BLaER1 (cell line): ENCODE measurements at regions not wholly inside any gene's neighbourhood (a gene's known extent, or its start where the extent isn't known, plus 50 kb on each side); places are given as distances from the start of the nearest gene placed in this dataset.

Experiments used
- H3K27ac ChIP-seq: shearing (Covaris generic); formaldehyde crosslinking; 2 replicates; pipeline ENCODE4 v1.8.1; 2022
- H3K27me3 ChIP-seq: shearing (Covaris generic); formaldehyde crosslinking; 2 replicates; pipeline ENCODE4 v1.8.1; 2022
- H3K36me3 ChIP-seq: shearing (Covaris generic); formaldehyde crosslinking; 2 replicates; pipeline ENCODE4 v1.8.1; 2022
- H3K4me1 ChIP-seq: shearing (Covaris generic); formaldehyde crosslinking; 2 replicates; pipeline ENCODE4 v1.8.1; 2022
- H3K4me2 ChIP-seq: shearing (Covaris generic); formaldehyde crosslinking; 2 replicates; pipeline ENCODE4 v1.8.1; 2022
- H3K4me3 ChIP-seq: shearing (Covaris generic); formaldehyde crosslinking; 2 replicates; pipeline ENCODE4 v1.8.1; 2022
- H3K9ac ChIP-seq: shearing (Covaris generic); formaldehyde crosslinking; 2 replicates; pipeline ENCODE4 v1.8.1; 2022
- H3K9me3 ChIP-seq: shearing (Covaris generic); formaldehyde crosslinking; 2 replicates; pipeline ENCODE4 v1.8.1; 2022
- H4K20me1 ChIP-seq: shearing (Covaris generic); formaldehyde crosslinking; 2 replicates; pipeline ENCODE4 v1.8.1; 2022
- Cebpa-rat ChIP-seq: shearing (Covaris generic); IDR thresholded peaks from 2 replicates; pipeline ENCODE4 v1.8.1; 2022

DNA sequence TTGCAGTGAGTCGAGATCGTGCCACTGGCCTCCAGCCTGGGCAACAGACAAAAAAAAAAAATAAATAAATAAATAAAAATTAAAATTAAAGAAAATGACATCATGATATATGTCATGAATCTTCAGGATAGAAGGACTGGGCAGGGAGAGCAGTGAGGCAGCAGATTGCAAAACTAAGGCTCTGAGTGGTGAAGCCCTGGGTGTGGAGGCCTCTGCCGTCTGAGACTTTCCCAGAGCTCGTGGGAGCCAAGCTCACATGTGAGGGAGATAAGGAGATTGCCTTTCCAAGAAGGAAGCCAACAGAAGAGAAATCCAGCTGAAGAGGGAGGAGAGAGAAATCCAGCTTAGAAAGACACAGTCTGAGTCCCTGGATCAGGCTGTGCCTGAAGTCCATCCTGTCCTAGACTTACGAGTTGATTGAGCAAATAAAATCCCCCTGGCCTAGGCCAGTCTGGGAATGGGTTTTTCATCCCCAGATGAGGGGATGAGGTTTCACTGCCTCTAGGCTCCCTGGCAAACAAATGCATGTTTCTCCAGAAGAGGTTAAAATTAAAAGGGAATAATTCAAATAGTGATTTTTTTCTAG, 142.0 kb upstream of the IGSF21 start:
- H3K27ac ChIP-seq: no peak overlapping the region
- no peak overlapping the region for H3K4me3 ChIP-seq
- H4K20me1 ChIP-seq: no peaks in the 10 kb centered on the region

GRCh38 chr1:17966341-17966740, 141.3 kb upstream of the IGSF21 start:
- peaks cover 21% of the 10 kb centered on the region for H3K4me1 ChIP-seq
- H3K36me3 ChIP-seq: no peaks in the 10 kb centered on the region
- TF ChIP-seq Cebpa-rat: no peak

More for the DNA sequence above, 142.0 kb upstream of the IGSF21 start:
- Histone ChIP-seq H3K27me3 (no peaks in the 10 kb centered on the region), H3K4me1 (peaks cover 13% of the 10 kb centered on the region), H3K9me3 (no peaks in the 10 kb centered on the region), H3K9ac (no peak overlapping the region), H3K4me2 (0 out of 2 replicates have a peak overlapping the region, but pooled peaks have one; percentile 4), H3K36me3 (no peaks in the 10 kb centered on the region)
- TF ChIP-seq Cebpa-rat: no peak

DNA sequence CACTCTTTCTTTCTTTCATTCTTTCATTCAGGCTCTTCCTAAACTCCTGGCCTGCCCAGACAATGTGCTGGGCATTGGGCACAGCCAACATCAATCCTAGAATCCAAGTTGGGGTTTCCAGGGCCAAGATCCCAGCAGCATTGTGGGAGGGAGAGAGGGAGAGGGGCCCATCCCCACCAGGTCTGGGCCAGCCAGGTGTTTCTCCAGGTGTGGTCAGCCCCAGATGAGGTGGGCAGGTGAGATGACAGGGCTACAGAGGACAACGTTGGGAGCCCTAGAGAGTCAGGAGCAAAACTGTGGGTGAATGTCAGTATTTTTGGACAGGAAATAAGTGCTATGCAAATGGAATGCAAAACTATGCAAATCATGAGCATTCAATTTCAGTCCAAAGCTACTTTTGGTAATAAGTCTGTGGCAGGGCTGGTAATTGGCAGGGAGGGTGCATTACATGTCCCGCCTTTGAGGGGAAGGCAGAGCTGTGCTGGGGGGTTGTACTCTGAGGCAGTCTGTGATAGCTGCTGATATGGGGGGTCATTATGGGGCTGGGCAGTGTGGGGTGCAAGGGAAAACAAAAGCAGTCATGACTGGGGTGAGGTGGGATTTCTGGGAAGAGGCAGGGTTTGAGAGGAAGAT, 139.9 kb upstream of the IGSF21 start:
- H3K9ac ChIP-seq: no peak overlapping the region
- no peaks in the 10 kb centered on the region for H3K9me3 ChIP-seq
- no peaks in the 10 kb centered on the region for H3K27me3 ChIP-seq
- peaks cover 25% of the 10 kb centered on the region for H3K4me1 ChIP-seq
- no peak overlapping the region for H3K4me3 ChIP-seq
- H3K36me3 ChIP-seq: no peaks in the 10 kb centered on the region
- H4K20me1 ChIP-seq: no peaks in the 10 kb centered on the region
- H3K27ac ChIP-seq: no peak overlapping the region
- H3K4me2 ChIP-seq: no peak overlapping the region
- no peak for TF ChIP-seq Cebpa-rat

More at GRCh38 chr1:17966341-17966740, 141.3 kb upstream of the IGSF21 start:
- Histone ChIP-seq H4K20me1 (no peaks in the 10 kb centered on the region), H3K4me3 (no peak overlapping the region), H3K9me3 (no peaks in the 10 kb centered on the region), H3K27me3 (no peaks in the 10 kb centered on the region), H3K27ac (no peak overlapping the region), H3K9ac (no peak overlapping the region), H3K4me2 (no peak overlapping the region)

- Histone ChIP-seq H3K4me1 (peaks cover 16% of the 10 kb centered on the region), H3K4me3 (no peak overlapping the region), H3K36me3 (no peaks in the 10 kb centered on the region), H3K27me3 (no peaks in the 10 kb centered on the region), H3K27ac (no peak overlapping the region), H3K9ac (no peak overlapping the region), H4K20me1 (no peaks in the 10 kb centered on the region), H3K9me3 (no peaks in the 10 kb centered on the region), H3K4me2 (peak overlapping the region; percentile 61)
- no peak for TF ChIP-seq Cebpa-rat
Observed at GRCh38 chr1:17970757-17971156, 136.8 kb upstream of the IGSF21 start.

GRCh38 chr1:17973694-17974093, 133.9 kb upstream of the IGSF21 start:
- no peak overlapping the region for H3K9ac ChIP-seq
- no peaks in the 10 kb centered on the region for H3K9me3 ChIP-seq
- no peaks in the 10 kb centered on the region for H3K27me3 ChIP-seq
- H4K20me1 ChIP-seq: no peaks in the 10 kb centered on the region
- H3K27ac ChIP-seq: no peak overlapping the region
- H3K36me3 ChIP-seq: no peaks in the 10 kb centered on the region
- H3K4me3 ChIP-seq: no peak overlapping the region
- no peak overlapping the region for H3K4me2 ChIP-seq
- H3K4me1 ChIP-seq: peaks cover 40% of the 10 kb centered on the region
- TF ChIP-seq Cebpa-rat: no peak

DNA sequence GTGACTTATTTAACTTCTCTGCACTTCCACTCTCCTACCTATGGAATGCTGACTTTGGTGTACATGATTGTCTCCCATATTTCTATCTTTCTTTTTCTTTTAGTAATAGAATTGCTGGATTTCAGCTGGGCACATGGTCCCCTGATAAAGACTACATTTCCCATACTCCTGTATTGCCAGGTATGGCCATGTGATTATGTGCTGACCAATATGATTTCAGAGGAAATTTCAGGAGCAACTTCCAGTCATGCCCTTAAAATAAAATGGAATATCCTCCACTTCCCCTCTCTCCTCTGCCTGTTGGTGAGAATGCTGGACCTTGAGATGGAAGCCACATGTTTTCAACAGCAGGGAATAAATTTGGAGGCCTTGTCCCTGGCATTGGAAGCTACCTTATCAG, 130.7 kb upstream of the IGSF21 start:
- no peak overlapping the region; the same call in 1 of the 2 replicates for H3K27ac ChIP-seq
- no peak for TF ChIP-seq Cebpa-rat
- no peak overlapping the region for H3K4me3 ChIP-seq
- no peaks in the 10 kb centered on the region for H3K9me3 ChIP-seq
- H3K4me2 ChIP-seq: peak overlapping the region; percentile 69
- H3K9ac ChIP-seq: no peak overlapping the region
- no peaks in the 10 kb centered on the region for H3K36me3 ChIP-seq
- no peaks in the 10 kb centered on the region for H4K20me1 ChIP-seq
- peaks cover 36% of the 10 kb centered on the region for H3K4me1 ChIP-seq
- no peaks in the 10 kb centered on the region for H3K27me3 ChIP-seq

DNA sequence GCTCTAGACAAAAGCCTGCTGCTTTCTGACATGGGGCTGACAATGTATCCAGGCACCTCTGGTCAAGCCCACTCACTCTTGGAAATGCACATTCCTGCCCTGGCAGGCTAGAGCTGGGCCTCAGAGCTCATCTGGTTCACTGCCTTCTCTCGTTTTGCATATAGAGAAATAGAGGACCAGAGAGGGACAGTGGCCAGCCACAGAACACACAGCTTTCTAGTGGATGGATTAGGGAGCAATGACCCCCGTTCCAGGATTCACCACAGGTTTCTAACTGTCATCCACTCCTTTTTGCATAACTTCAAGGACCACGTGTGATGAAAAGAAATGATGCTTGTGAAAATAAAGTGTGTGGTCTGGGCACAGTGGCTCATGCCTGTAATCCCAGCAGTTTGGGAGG, 129.6 kb upstream of the IGSF21 start:
- Histone ChIP-seq H3K9ac (peak overlapping the region; percentile 18; the same call in 1 of the 2 replicates), H3K27ac (0 out of 2 replicates have a peak overlapping the region, but pooled peaks have one; percentile 61), H3K4me2 (peak overlapping the region; percentile 69), H3K9me3 (no peaks in the 10 kb centered on the region), H3K4me1 (peaks cover 36% of the 10 kb centered on the region), H3K4me3 (no peak overlapping the region), H3K27me3 (no peaks in the 10 kb centered on the region), H4K20me1 (no peaks in the 10 kb centered on the region), H3K36me3 (no peaks in the 10 kb centered on the region)
- 0 out of 2 replicates have a peak, but pooled peaks have one; percentile 61 for TF ChIP-seq Cebpa-rat

- no peak overlapping the region for H3K27ac ChIP-seq
- H3K27me3 ChIP-seq: no peaks in the 10 kb centered on the region
- H3K4me1 ChIP-seq: peaks cover 36% of the 10 kb centered on the region
- no peaks in the 10 kb centered on the region for H3K36me3 ChIP-seq
- H3K4me3 ChIP-seq: no peak overlapping the region
- no peak for TF ChIP-seq Cebpa-rat
- no peaks in the 10 kb centered on the region for H4K20me1 ChIP-seq
- no peak overlapping the region for H3K9ac ChIP-seq
- H3K9me3 ChIP-seq: no peaks in the 10 kb centered on the region
- peak overlapping the region; percentile 13; the same call in 1 of the 2 replicates for H3K4me2 ChIP-seq
Observed at GRCh38 chr1:17979815-17980214, 127.8 kb upstream of the IGSF21 start.

DNA sequence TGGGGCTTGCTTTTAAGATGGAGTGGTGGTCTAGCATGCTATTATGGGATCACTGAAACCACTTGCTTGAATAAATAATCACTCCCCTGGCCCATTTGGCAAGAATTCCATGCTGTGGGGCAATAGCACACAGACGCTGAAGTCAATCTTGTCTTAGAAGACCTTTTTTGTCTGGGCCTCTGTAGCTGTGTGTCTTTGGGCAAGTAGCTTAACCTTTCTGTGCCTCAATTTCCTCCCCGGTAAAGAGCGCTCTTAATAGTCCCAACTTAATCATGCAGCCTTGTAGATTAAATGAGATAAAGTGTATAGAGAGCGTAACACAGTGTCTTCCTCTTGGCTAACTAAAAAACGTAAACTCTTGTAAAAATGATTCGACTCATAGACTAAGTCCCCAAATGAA, 125.4 kb upstream of the IGSF21 start:
- H3K9me3 ChIP-seq: no peaks in the 10 kb centered on the region
- no peak overlapping the region for H3K4me3 ChIP-seq
- H3K27ac ChIP-seq: no peak overlapping the region
- H3K4me2 ChIP-seq: no peak overlapping the region
- H3K36me3 ChIP-seq: no peaks in the 10 kb centered on the region
- peaks cover 25% of the 10 kb centered on the region for H3K4me1 ChIP-seq
- H3K27me3 ChIP-seq: no peaks in the 10 kb centered on the region
- no peaks in the 10 kb centered on the region for H4K20me1 ChIP-seq
- no peak overlapping the region for H3K9ac ChIP-seq
- TF ChIP-seq Cebpa-rat: no peak

DNA sequence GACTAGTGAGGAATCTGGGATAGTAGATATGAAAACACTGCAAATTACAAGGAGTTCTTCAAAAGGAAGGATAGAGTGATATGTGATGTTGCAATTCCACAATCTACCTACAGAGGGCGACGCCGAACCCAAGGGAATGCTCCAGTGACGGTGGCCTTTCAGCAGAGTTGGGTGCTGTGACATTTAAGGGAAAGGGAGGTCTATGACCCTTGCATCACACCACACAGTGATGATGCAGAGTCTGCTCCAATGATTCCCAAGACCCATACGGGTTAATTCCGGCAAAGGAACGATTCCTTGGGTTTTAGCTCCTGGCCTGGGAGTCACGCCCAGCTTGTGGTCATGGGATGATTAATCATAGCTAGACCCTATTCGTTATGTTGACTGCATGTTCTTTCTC, 123.0 kb upstream of the IGSF21 start:
- TF ChIP-seq Cebpa-rat: no peak
- H4K20me1 ChIP-seq: no peaks in the 10 kb centered on the region
- no peak overlapping the region for H3K4me3 ChIP-seq
- peaks cover 8% of the 10 kb centered on the region; the same call in 1 of the 2 replicates for H3K4me1 ChIP-seq
- no peak overlapping the region for H3K4me2 ChIP-seq
- H3K36me3 ChIP-seq: no peaks in the 10 kb centered on the region
- no peaks in the 10 kb centered on the region for H3K9me3 ChIP-seq
- H3K27ac ChIP-seq: no peak overlapping the region
- H3K9ac ChIP-seq: no peak overlapping the region
- no peaks in the 10 kb centered on the region for H3K27me3 ChIP-seq
